H1 (cell line): ENCODE measurements at regions not wholly inside any gene's neighbourhood (a gene's known extent, or its start where the extent isn't known, plus 50 kb on each side); places are given as distances from the start of the nearest gene placed in this dataset.

Experiments
- CTCF ChIA-PET: fragments of 300-600 bp; sonication (Branson Sonifier 250); formaldehyde crosslinking; loops from one replicate; lab custom pipeline; 2021; ENCODE audit not compliant: partially characterized antibody; lab: Charles Lee
- POLR2A ChIA-PET: fragments of 300-600 bp; sonication (Branson Sonifier 250); formaldehyde crosslinking; loops from one replicate; lab custom pipeline; 2021; ENCODE audit warnings: inconsistent platforms; ENCODE audit not compliant: partially characterized antibody; lab: Charles Lee
- DNase-seq, 2 experiments: peaks; one replicate each; pipeline versions ENCODE4 v3.0.0 to v3.0.0-alpha.2; 2010 to 2022; ENCODE audit warnings: low spot score in 2 of 2, low read depth in 1 of 2, mixed read lengths in 1 of 2
- FAIRE-seq: peaks from 2 replicates; lab custom pipeline; 2011; peaks lifted over from hg19 to GRCh38; lab: Jason Lieb, UNC
- H2AFZ ChIP-seq: 2 replicates; pipeline ENCODE4 v1.8.1; 2012; ENCODE audit warnings: low read length, inconsistent platforms
- H2AK5ac ChIP-seq: 2 replicates; pipeline ENCODE4 v1.6.1; 2013; ENCODE audit warnings: low read depth, low read length
- H2BK120ac ChIP-seq: replicated peaks from 2 replicates; pipeline ENCODE3; 2013; ENCODE audit warnings: low read depth, low read length, inconsistent platforms
- H2BK12ac ChIP-seq: 2 replicates; pipeline ENCODE4 v1.6.1; 2013; ENCODE audit warnings: low read depth, low read length
- H2BK15ac ChIP-seq: 2 replicates; pipeline ENCODE4 v1.6.1; 2013; ENCODE audit warnings: low read length
- H2BK20ac ChIP-seq: 2 replicates; pipeline ENCODE4 v1.6.1; 2013; ENCODE audit warnings: low read length
- H2BK5ac ChIP-seq: 2 replicates; pipeline ENCODE4 v1.6.1; 2013; ENCODE audit warnings: low read depth, low read length
- H3K14ac ChIP-seq: 2 replicates; pipeline ENCODE4 v1.6.1; 2013; ENCODE audit warnings: inconsistent platforms; ENCODE audit not compliant: insufficient read length
- H3K18ac ChIP-seq: 2 replicates; pipeline ENCODE4 v1.6.1; 2013; ENCODE audit warnings: low read length; ENCODE audit errors: extremely low read depth
- H3K23ac ChIP-seq: 2 replicates; pipeline ENCODE4 v1.6.1; 2013; ENCODE audit warnings: inconsistent platforms; ENCODE audit not compliant: insufficient read length
- H3K23me2 ChIP-seq: 2 replicates; pipeline ENCODE4 v1.6.1; 2013; ENCODE audit warnings: low read depth, low read length
- H3K27ac ChIP-seq: 2 replicates; pipeline ENCODE4 v1.6.1; 2011; ENCODE audit warnings: low read depth, low read length, inconsistent platforms
- H3K27me3 ChIP-seq, 4 experiments: replicated peaks in 1 of 4; 1 replicate in 1 of 4; 2 replicates in 3 of 4; pipeline versions ENCODE4 v1.6.1 to v1.8.1; 2011 to 2013; ENCODE audit warnings: low read length in 3 of 4, mild to moderate bottlenecking in 3 of 4, inconsistent platforms in 2 of 4, mixed read lengths in 2 of 4, moderate library complexity in 1 of 4; ENCODE audit not compliant: control insufficient read depth in 3 of 4, insufficient read depth in 3 of 4; ENCODE audit errors: extremely low read depth in 1 of 4
- H3K36me3 ChIP-seq, 4 experiments: 2 replicates each; pipeline versions ENCODE4 v1.6.1 to v1.8.1; 2011 to 2013; ENCODE audit warnings: mild to moderate bottlenecking in 4 of 4, low read length in 3 of 4, moderate library complexity in 2 of 4, control low read depth in 1 of 4, inconsistent platforms in 1 of 4; ENCODE audit not compliant: insufficient read depth in 4 of 4, control insufficient read depth in 2 of 4
- H3K4ac ChIP-seq: replicated peaks from 2 replicates; pipeline ENCODE3; 2013; ENCODE audit warnings: low read length, low read depth, mixed read lengths, inconsistent platforms; ENCODE audit not compliant: insufficient read length
- H3K4me1 ChIP-seq, 4 experiments: replicated peaks in 1 of 4; 1 replicate in 1 of 4; 2 replicates in 3 of 4; pipeline versions ENCODE4 v1.6.1 to v1.8.1; 2011 to 2013; ENCODE audit warnings: low read length in 3 of 4, inconsistent platforms in 2 of 4, mixed read lengths in 1 of 4; ENCODE audit not compliant: insufficient read depth in 4 of 4, control insufficient read depth in 3 of 4
- H3K4me2 ChIP-seq, 2 experiments: 2 replicates each; pipeline versions ENCODE4 v1.6.1 to v1.8.1; 2011 to 2013; ENCODE audit warnings: low read depth in 2 of 2, low read length in 2 of 2, control low read depth in 1 of 2, inconsistent platforms in 1 of 2, mild to moderate bottlenecking in 1 of 2; ENCODE audit not compliant: insufficient read depth in 1 of 2
- H3K4me3 ChIP-seq, 4 experiments: fragments of 200-600, 300-600 bp in 1 of 4; sonication (generic), shearing (Covaris generic), sonication (Bioruptor Twin) in 1 of 4; 2 replicates each; pipeline versions ENCODE4 v1.5.1 to v1.8.1; 2011 to 2016; ENCODE audit warnings: low read length in 4 of 4, low read depth in 3 of 4, control low read depth in 2 of 4, inconsistent platforms in 2 of 4, mild to moderate bottlenecking in 2 of 4, mixed read lengths in 1 of 4, moderate library complexity in 1 of 4; ENCODE audit not compliant: insufficient read depth in 2 of 4; ENCODE audit errors: extremely low read depth in 1 of 4
- H3K56ac ChIP-seq: replicated peaks from 2 replicates; pipeline ENCODE3; 2013; ENCODE audit warnings: low read depth, mild to moderate bottlenecking, mixed read lengths, low read length, inconsistent platforms; ENCODE audit not compliant: insufficient read length
- H3K79me1 ChIP-seq: 2 replicates; pipeline ENCODE4 v1.6.1; 2013; ENCODE audit warnings: low read depth, low read length, control low read depth
- H3K79me2 ChIP-seq, 2 experiments: 2 replicates each; pipeline versions ENCODE4 v1.6.1 to v1.8.1; 2012 to 2013; ENCODE audit warnings: low read length in 2 of 2, mild to moderate bottlenecking in 2 of 2, inconsistent platforms in 1 of 2; ENCODE audit not compliant: insufficient read depth in 2 of 2, control insufficient read depth in 1 of 2
- H3K9ac ChIP-seq, 4 experiments: replicated peaks in 1 of 4; 1 replicate in 1 of 4; 2 replicates in 3 of 4; pipeline versions ENCODE4 v1.6.1 to v1.8.1; 2011 to 2013; ENCODE audit warnings: low read depth in 3 of 4, low read length in 3 of 4, control low read depth in 2 of 4, mild to moderate bottlenecking in 2 of 4, moderate library complexity in 2 of 4, inconsistent platforms in 1 of 4; ENCODE audit errors: extremely low read depth in 1 of 4
- H3K9me3 ChIP-seq, 2 experiments: 2 replicates each; pipeline versions ENCODE4 v1.6.1 to v1.8.1; 2012 to 2013; ENCODE audit warnings: mild to moderate bottlenecking in 2 of 2, moderate library complexity in 2 of 2, control low read depth in 1 of 2, inconsistent platforms in 1 of 2, low read depth in 1 of 2, low read length in 1 of 2, mixed read lengths in 1 of 2; ENCODE audit not compliant: insufficient read depth in 2 of 2
- H4K20me1 ChIP-seq, 2 experiments: replicated peaks in 1 of 2; 2 replicates each; pipeline versions ENCODE3 to v1.8.1; 2011 to 2013; ENCODE audit warnings: inconsistent platforms in 2 of 2, low read length in 2 of 2, mild to moderate bottlenecking in 1 of 2; ENCODE audit not compliant: insufficient read depth in 2 of 2, control insufficient read depth in 1 of 2
- H4K5ac ChIP-seq: 2 replicates; pipeline ENCODE4 v1.6.1; 2013; ENCODE audit warnings: low read length, low read depth, mixed read lengths, inconsistent platforms; ENCODE audit not compliant: insufficient read length
- H4K8ac ChIP-seq: 2 replicates; pipeline ENCODE4 v1.8.0; 2013; ENCODE audit warnings: mild to moderate bottlenecking, moderate library complexity, low read length, inconsistent platforms; ENCODE audit not compliant: insufficient read depth; ENCODE audit errors: extremely low read depth
- H4K91ac ChIP-seq: replicated peaks from 2 replicates; pipeline ENCODE3; 2013; ENCODE audit warnings: low read length, mixed read lengths, inconsistent platforms; ENCODE audit not compliant: insufficient read length
- BACH1 ChIP-seq: IDR thresholded peaks from 2 replicates; pipeline ENCODE4 v1.6.1; 2012; ENCODE audit warnings: low read length, improper control_type of control experiment
- KDM1A ChIP-seq: fragments of 200-600, 300-600 bp; sonication (generic); IDR thresholded peaks from 2 replicates; pipeline ENCODE4 v1.7.1; 2016; ENCODE audit warnings: mild to moderate bottlenecking, low read length, borderline replicate concordance
- POLR2A ChIP-seq, 2 experiments: IDR thresholded peaks; 1 replicate in 1 of 2; 2 replicates in 1 of 2; pipeline ENCODE4 v1.6.1; 2011; ENCODE audit warnings: low read depth in 2 of 2, low read length in 2 of 2, mild to moderate bottlenecking in 2 of 2; ENCODE audit errors: control extremely low read depth in 1 of 2
- SAP30 ChIP-seq: fragments of 300-600 bp; sonication (generic); IDR thresholded peaks from 2 replicates; pipeline ENCODE4 v1.7.1; 2012; ENCODE audit warnings: low read length, moderate library complexity, mild to moderate bottlenecking, inconsistent platforms; ENCODE audit not compliant: insufficient read depth, insufficient replicate concordance
- SUZ12 ChIP-seq: fragments of 200-600 bp; sonication (generic); IDR thresholded peaks from 2 replicates; pipeline ENCODE4 v1.6.1; 2012; ENCODE audit warnings: mild to moderate bottlenecking, inconsistent platforms, low read length, moderate library complexity, mixed read lengths
- WGBS, 2 experiments: shearing (Covaris generic) in 1 of 2; methylation state at CpG; one replicate each; pipeline versions ENCODE4 v1.1.6 to v1.1.7; 2013 to 2015; ENCODE audit warnings: low lambda C conversion rate in 2 of 2, mixed read lengths in 2 of 2, inconsistent platforms in 1 of 2, low coverage in 1 of 2, missing lambda C conversion rate in 1 of 2; ENCODE audit not compliant: insufficient replicate concordance in 2 of 2, insufficient coverage in 1 of 2, insufficient read length in 1 of 2; ENCODE audit errors: extremely low coverage in 1 of 2, missing lambda C conversion rate in 1 of 2; 5-methylcytosine and 5-hydroxymethylcytosine counted together

- Histone ChIP-seq H3K4ac (no peak overlapping the region), H3K4me1 (no peaks in the 10 kb centered on the region), H3K79me1 (no peaks in the 10 kb centered on the region), H3K23me2 (no peaks in the 10 kb centered on the region), H2BK120ac (no peak overlapping the region), H2BK15ac (no peak overlapping the region), H3K14ac (no peak overlapping the region), H4K91ac (no peak overlapping the region), H3K79me2 (no peaks in the 10 kb centered on the region), H3K56ac (no peak overlapping the region), H2AK5ac (no peak overlapping the region), H4K20me1 (no peaks in the 10 kb centered on the region), H2BK20ac (no peak overlapping the region), H3K4me2 (no peak overlapping the region), H3K9me3 (no peaks in the 10 kb centered on the region), H3K4me3 (no peak overlapping the region), H3K36me3 (no peaks in the 10 kb centered on the region), H2BK12ac (no peak overlapping the region), H3K9ac (no peak overlapping the region), H4K8ac (no peak overlapping the region), H3K23ac (no peak overlapping the region), H3K27me3 (no peaks in the 10 kb centered on the region), H2BK5ac (no peak overlapping the region), H3K27ac (no peak overlapping the region), H3K18ac (no peak overlapping the region), H4K5ac (no peak overlapping the region), H2AFZ (no peak overlapping the region)
- TF ChIP-seq BACH1 (no peak), KDM1A (no peak), SAP30 (no peak), SUZ12 (no peak), POLR2A (IDR thresholded peaks at IDR 0.05; ENCODE audit: control extremely low read depth in 1 of 2, low read depth in 2 of 2, low read length in 2 of 2) (no peak)
- ChIA-PET CTCF (interaction anchor here (0.7 kb wide), 1 partner anchor 194 kb away, joined by 3 read pairs; no protein-coding TSS in a partner anchor), POLR2A (no interaction called here)
- FAIRE-seq: no peak
- DNase-seq: no peak
- WGBS, 2 experiments: 93% methylated on average over 1 of the region's 1 CpG; no CpG with 5 or more reads in 1 of the 2 experiments
Observed at GRCh38 chr3:180196658-180197057, 159.9 kb upstream of the PEX5L start.
